ENCODE measurements at regions not wholly inside any gene's neighbourhood (a gene's known extent, or its start where the extent isn't known, plus 50 kb on each side); places are given as distances from the start of the nearest gene placed in this dataset.

DNA sequence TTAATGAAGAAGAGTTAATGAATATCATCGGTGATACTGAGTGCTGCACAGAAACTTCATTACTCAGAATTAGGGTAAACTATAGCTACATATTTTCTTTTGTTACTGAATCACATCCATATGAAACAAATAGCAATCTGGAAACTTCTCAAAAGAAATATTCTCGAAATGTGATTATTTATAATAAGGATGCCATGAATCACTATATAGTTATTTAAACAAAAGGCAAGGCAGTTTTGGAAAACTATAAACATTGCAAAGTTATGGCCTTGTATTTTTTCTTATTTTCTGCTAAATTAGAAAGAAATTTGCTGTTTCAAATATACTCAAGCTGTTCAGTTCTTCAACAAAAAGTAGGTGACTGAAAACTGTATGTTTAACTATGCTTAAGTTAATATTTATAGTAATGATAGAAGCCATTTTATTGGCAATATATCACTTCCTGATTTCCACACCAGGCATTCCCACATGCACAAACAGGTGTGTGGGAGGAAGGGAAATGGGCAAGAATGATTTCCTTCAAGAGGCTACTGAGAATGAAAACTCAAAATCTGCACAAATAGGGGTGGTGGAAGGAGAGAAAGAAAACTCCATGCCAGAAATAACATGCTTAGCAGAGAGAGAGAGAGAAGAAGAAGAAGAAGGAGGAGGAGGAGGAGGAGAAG, 74.5 kb upstream of the FRY start:
- H4K20me1 ChIP-seq (ENCODE audit: control insufficient read depth, insufficient read depth, low read length, poor library complexity, severe bottlenecking) = no peaks in the 10 kb centered on the region
- Mint-ChIP-seq H3K27ac (no peak overlapping the region), H3K9me3 (ENCODE audit: insufficient read depth) (no peaks in the 10 kb centered on the region), H3K27me3 (no peaks in the 10 kb centered on the region), H3K4me1 (peaks cover 7% of the 10 kb centered on the region), H3K4me3 (no peak overlapping the region)
- no peak overlapping the region for H3K9ac ChIP-seq (ENCODE audit: low read length)
- ChIA-PET POLR2A (no interaction called here), CTCF (interaction anchor here (0.9 kb wide), 1 partner anchor 11 kb away, joined by 3 read pairs; no protein-coding TSS in a partner anchor)
- no peak for ATAC-seq (ENCODE audit: low read depth)
- no peaks in the 10 kb centered on the region for H3K79me2 ChIP-seq (ENCODE audit: control insufficient read depth, insufficient read depth, low read length)
- H3K36me3 ChIP-seq (replicated peaks in 1 of 2; ENCODE audit: control extremely low read depth in 1 of 2, control insufficient read depth in 1 of 2, extremely low read depth in 1 of 2, insufficient read depth in 2 of 2, low read length in 1 of 2) = no peaks in the 10 kb centered on the region
- no peak overlapping the region for H3K27ac ChIP-seq (ENCODE audit: low read length in 2 of 2)
- H3K4me3 ChIP-seq (ENCODE audit: control extremely low read depth in 1 of 5, extremely low read depth in 1 of 5, insufficient read depth in 1 of 5, low read depth in 2 of 5, low read length in 4 of 5) = no peak overlapping the region
- no peak for TF ChIP-seq EZH2 (IDR thresholded peaks at IDR 0.05; ENCODE audit: borderline replicate concordance, insufficient read depth, low read depth, low read length, poor library complexity, severe bottlenecking)
- TF ChIP-seq, protein P1, sequence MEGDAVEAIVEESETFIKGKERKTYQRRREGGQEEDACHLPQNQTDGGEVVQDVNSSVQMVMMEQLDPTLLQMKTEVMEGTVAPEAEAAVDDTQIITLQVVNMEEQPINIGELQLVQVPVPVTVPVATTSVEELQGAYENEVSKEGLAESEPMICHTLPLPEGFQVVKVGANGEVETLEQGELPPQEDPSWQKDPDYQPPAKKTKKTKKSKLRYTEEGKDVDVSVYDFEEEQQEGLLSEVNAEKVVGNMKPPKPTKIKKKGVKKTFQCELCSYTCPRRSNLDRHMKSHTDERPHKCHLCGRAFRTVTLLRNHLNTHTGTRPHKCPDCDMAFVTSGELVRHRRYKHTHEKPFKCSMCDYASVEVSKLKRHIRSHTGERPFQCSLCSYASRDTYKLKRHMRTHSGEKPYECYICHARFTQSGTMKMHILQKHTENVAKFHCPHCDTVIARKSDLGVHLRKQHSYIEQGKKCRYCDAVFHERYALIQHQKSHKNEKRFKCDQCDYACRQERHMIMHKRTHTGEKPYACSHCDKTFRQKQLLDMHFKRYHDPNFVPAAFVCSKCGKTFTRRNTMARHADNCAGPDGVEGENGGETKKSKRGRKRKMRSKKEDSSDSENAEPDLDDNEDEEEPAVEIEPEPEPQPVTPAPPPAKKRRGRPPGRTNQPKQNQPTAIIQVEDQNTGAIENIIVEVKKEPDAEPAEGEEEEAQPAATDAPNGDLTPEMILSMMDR (IDR thresholded peaks at IDR 0.05) = no peak
- WGBS (ENCODE audit: insufficient coverage) = no CpG with 5 or more reads among the region's 2 CpGs
- no peaks in the 10 kb centered on the region for H3K27me3 ChIP-seq (replicated peaks in 1 of 4; ENCODE audit: control extremely low read depth in 1 of 4, control insufficient read depth in 3 of 4, insufficient read depth in 4 of 4, low read length in 3 of 4)
- H2AFZ ChIP-seq (ENCODE audit: insufficient read depth, low read depth, low read length, poor library complexity, severe bottlenecking) = no peak overlapping the region
- H3K4me2 ChIP-seq (replicated peaks; ENCODE audit: low read depth, low read length, poor library complexity, severe bottlenecking) = no peak overlapping the region
- H3K9me3 ChIP-seq (ENCODE audit: control extremely low read depth in 1 of 3, control insufficient read depth in 2 of 3, insufficient read depth in 1 of 3, low read length in 2 of 3) = peaks cover 0 to 13% (median 0%) of the 10 kb centered on the region in 3 donors
- peaks cover 3 to 5% of the 10 kb centered on the region in 2 donors for H3K4me1 ChIP-seq (ENCODE audit: control insufficient read depth in 2 of 2, insufficient read depth in 2 of 2, low read length in 2 of 2)
- intact Hi-C loops (cut with micrococcal nuclease) = no loop called here
- DNase-seq = no peak

DNA sequence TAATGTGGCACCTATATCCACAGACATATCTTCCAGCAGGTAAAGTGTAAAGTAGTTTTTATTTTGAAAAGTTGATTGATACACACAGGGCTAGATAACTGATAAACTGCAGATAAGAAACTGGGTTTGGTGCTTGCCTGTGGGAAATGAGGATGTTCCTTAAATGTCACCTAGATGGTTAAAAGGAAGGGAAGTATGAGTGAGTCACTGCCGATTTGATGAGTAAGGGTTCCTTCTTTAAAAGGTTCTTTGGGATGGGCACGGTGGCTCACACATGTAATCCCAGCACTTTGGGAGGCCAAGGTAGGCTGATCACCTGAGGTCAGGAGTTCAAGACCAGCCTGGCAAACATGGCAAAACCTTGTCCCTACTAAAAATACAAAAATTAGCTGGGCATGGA, 73.8 kb upstream of the FRY start:
- Histone ChIP-seq H3K4me2 (replicated peaks; ENCODE audit: low read depth, low read length, poor library complexity, severe bottlenecking) (no peak overlapping the region), H3K36me3 (replicated peaks in 1 of 2; ENCODE audit: control extremely low read depth in 1 of 2, control insufficient read depth in 1 of 2, extremely low read depth in 1 of 2, insufficient read depth in 2 of 2, low read length in 1 of 2) (no peaks in the 10 kb centered on the region), H2AFZ (ENCODE audit: insufficient read depth, low read depth, low read length, poor library complexity, severe bottlenecking) (no peak overlapping the region), H3K4me1 (ENCODE audit: control insufficient read depth in 2 of 2, insufficient read depth in 2 of 2, low read length in 2 of 2) (peaks cover 3 to 5% of the 10 kb centered on the region in 2 donors), H3K27ac (ENCODE audit: low read length in 2 of 2) (no peak overlapping the region), H3K9me3 (ENCODE audit: control extremely low read depth in 1 of 3, control insufficient read depth in 2 of 3, insufficient read depth in 1 of 3, low read length in 2 of 3) (peaks cover 0 to 8% (median 0%) of the 10 kb centered on the region in 3 donors), H3K9ac (ENCODE audit: low read length) (no peak overlapping the region), H3K79me2 (ENCODE audit: control insufficient read depth, insufficient read depth, low read length) (no peaks in the 10 kb centered on the region), H3K27me3 (replicated peaks in 1 of 4; ENCODE audit: control extremely low read depth in 1 of 4, control insufficient read depth in 3 of 4, insufficient read depth in 4 of 4, low read length in 3 of 4) (no peaks in the 10 kb centered on the region), H3K4me3 (ENCODE audit: control extremely low read depth in 1 of 5, extremely low read depth in 1 of 5, insufficient read depth in 1 of 5, low read depth in 2 of 5, low read length in 4 of 5) (no peak overlapping the region), H4K20me1 (ENCODE audit: control insufficient read depth, insufficient read depth, low read length, poor library complexity, severe bottlenecking) (no peaks in the 10 kb centered on the region)
- no peak for DNase-seq
- Mint-ChIP-seq H3K4me1 (peaks cover 7% of the 10 kb centered on the region), H3K27me3 (no peaks in the 10 kb centered on the region), H3K27ac (no peak overlapping the region), H3K4me3 (no peak overlapping the region), H3K9me3 (ENCODE audit: insufficient read depth) (no peaks in the 10 kb centered on the region)
- WGBS (ENCODE audit: insufficient coverage) = 82% methylated on average over 2 of the region's 2 CpGs
- ChIA-PET POLR2A (no interaction called here), CTCF (no interaction called here)
- intact Hi-C loops (cut with micrococcal nuclease) = no loop called here
- TF ChIP-seq EZH2 (IDR thresholded peaks at IDR 0.05; ENCODE audit: borderline replicate concordance, insufficient read depth, low read depth, low read length, poor library complexity, severe bottlenecking) = no peak
- TF ChIP-seq, protein P1 (IDR thresholded peaks at IDR 0.05) = no peak
- ATAC-seq (ENCODE audit: low read depth) = no peak

Data from B cell (primary cell).